ENCODE measurements at regions not wholly inside any gene's neighbourhood (a gene's known extent, or its start where the extent isn't known, plus 50 kb on each side); places are given as distances from the start of the nearest gene placed in this dataset.

- no peak for DNase-seq (ENCODE audit: low read depth)
These were observed 382.3 kb upstream of the ADGRL4 start for GRCh38 chr1:79388694-79389361.

DNA sequence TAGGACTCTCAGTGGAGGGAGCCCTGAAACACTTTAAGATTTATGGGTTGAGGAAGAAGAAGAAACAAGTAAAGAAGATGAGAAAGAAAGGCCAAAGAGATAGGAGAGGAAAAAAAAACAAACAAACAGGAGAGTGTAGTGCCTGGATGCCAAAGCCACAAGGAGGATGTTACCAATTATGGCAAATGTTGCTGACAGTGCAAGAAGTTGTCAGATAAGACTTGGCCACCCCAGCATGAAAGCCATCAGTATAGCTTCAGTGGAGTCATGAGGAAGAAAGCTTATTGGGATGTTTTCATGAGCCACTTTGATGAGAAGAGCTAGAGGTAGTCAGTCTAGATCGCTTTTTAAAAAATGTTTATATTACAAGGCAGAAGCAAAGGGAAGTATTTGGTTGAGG lies 380.2 kb upstream of the ADGRL4 start:
- no peak for DNase-seq (ENCODE audit: low read depth)

DNA sequence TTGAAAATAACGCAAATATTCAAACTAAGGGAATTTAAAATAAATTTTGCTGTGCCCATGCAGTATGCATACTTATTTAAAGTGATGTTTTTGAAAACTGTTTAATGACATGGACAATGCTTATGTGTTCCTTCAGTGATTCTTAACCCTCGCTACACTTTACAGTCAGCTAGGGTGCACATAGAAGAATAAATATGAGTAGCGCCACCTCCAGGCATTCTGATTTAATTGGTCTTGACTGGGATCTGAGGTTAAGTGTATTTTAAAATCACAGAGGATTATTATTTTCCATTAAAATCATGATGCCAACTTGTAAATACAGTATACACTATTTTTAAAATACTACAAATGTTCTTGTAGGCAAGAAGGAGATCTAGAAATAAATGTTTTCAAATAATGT lies 373.5 kb upstream of the ADGRL4 start:
- no peak for DNase-seq (ENCODE audit: low read depth)

- DNase-seq (ENCODE audit: low read depth), result no peak
These were observed 369.6 kb upstream of the ADGRL4 start for GRCh38 chr1:79376106-79376505.

GRCh38 chr1:79375352-79375751 lies 368.8 kb upstream of the ADGRL4 start:
- no peak for DNase-seq (ENCODE audit: low read depth)

DNA sequence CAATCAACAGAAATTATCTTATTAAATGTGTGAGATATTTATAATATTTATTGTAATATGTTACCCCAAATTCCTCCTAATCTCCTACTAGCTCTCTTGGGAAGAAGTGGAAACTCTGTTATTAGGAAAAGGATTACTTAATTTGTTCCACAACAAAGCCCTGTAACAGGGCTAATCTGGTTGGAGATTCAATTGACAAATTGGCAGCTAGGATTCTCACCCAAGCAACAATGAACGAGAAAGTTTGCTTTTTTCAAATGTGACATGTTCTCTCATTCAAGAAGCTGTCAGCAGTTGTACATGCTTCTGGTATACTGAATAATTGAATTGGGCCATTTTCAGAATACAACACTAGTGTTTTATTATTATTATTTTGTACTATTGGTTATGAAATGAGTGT lies 367.9 kb upstream of the ADGRL4 start:
- no peak for DNase-seq (ENCODE audit: low read depth)

GRCh38 chr1:79373481-79374125 lies 367.1 kb upstream of the ADGRL4 start:
- DNase-seq (ENCODE audit: low read depth), result no peak

- DNase-seq (ENCODE audit: low read depth), result no peak
These were observed 365.3 kb upstream of the ADGRL4 start for GRCh38 chr1:79371802-79372201.

- DNase-seq (ENCODE audit: low read depth), result no peak
These were observed 362.6 kb upstream of the ADGRL4 start for GRCh38 chr1:79369091-79369490.

DNA sequence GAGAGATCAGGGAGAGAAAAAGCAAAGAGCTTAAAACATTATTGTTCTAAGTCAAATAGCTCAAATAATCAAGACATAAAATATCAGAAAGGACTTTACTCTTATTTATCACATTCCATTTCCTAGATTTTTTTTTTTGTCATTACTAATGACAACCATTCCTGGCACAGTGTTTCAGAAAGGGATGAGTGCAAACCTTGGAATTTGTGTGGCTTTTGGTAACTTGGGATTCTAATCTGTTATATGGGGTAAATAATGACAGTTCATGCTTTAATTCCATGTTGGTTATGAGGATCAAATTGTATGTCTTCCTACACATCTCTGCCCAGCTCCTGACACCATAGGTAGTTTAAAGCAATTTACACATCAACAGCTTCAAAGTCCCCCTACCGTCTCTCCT lies 358.4 kb upstream of the ADGRL4 start:
- no peak for DNase-seq (ENCODE audit: low read depth)

- no peak for DNase-seq (ENCODE audit: low read depth)
These were observed 356.9 kb upstream of the ADGRL4 start for GRCh38 chr1:79363430-79363829.

- DNase-seq (ENCODE audit: low read depth), result no peak
These were observed 355.9 kb upstream of the ADGRL4 start for GRCh38 chr1:79362470-79362869.

DNA sequence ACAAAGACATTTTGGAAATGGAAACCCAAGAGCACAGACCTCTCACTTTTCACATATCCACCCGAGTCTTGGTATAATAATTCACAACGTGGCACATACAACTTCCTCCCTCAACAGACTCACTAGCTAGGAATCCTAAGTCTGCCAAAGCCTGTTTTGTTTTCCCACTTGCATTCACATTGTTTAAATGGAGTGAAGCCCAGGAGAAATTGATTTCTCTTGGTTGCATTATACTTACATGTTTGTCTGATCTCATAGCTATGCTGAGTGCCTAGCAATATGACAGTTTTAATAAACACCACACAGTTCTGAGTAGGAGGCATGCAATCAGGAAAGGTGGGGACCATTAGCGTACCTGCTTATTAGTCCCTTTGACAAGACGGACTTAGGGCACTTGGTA lies 348.6 kb upstream of the ADGRL4 start:
- DNase-seq (ENCODE audit: low read depth), result no peak

DNA sequence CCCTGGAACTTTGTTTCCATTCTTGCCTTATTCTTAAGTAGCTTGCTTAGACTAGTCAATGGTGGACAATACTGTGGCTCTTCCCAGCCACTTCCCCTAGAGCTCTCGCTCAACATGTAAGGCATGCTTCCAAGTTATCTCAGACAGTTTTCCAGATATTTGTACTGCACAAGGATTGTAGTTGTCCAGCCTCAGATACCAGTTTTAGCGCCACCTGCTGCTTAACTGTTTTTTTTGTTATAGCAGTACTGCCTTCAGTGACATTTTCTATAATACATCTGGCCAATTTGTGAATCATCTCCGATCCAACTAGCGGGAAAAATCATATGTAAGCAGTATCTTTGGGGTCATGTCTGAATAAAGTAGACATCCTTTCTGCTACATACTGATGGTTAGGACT lies 346.7 kb upstream of the ADGRL4 start:
- peak; percentile 52 for DNase-seq (ENCODE audit: low read depth)

GRCh38 chr1:79326875-79327274 lies 320.3 kb upstream of the ADGRL4 start:
- DNase-seq (ENCODE audit: low read depth), result no peak

- no peak for DNase-seq (ENCODE audit: low read depth)
These were observed 319.2 kb upstream of the ADGRL4 start for GRCh38 chr1:79325705-79326104.

GRCh38 chr1:79325126-79325525 lies 318.6 kb upstream of the ADGRL4 start:
- no peak for DNase-seq (ENCODE audit: low read depth)

- peak; percentile 84 for DNase-seq (ENCODE audit: low read depth)
These were observed 316.9 kb upstream of the ADGRL4 start for GRCh38 chr1:79323239-79324025.

DNA sequence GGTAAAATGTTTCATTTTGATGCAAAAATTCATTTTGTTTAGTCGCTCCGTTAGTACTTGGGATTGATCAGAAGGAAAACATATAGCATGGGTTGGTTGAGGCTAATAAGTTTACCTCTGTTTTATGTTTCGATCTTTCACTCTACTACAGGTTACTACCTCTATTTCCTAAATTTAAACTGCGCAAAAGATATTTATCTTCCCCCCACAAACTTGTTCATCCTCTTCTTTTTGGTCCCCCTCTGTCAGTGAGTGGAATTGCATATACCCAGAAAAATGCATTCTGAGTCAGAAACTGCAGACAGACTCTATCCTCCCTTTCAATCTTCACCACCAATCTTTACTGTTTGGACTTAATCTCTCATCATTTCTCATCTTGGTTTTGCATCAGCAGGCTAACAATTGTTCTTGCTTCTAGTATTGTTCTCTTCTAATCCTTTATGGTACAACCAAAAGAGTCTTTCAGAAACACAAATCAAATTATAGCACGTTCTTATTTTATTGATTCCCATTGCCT lies 316.0 kb upstream of the ADGRL4 start:
- no peak for DNase-seq (ENCODE audit: low read depth)

- no peak for DNase-seq (ENCODE audit: low read depth)
These were observed 305.9 kb upstream of the ADGRL4 start for GRCh38 chr1:79312438-79312837.

DNA sequence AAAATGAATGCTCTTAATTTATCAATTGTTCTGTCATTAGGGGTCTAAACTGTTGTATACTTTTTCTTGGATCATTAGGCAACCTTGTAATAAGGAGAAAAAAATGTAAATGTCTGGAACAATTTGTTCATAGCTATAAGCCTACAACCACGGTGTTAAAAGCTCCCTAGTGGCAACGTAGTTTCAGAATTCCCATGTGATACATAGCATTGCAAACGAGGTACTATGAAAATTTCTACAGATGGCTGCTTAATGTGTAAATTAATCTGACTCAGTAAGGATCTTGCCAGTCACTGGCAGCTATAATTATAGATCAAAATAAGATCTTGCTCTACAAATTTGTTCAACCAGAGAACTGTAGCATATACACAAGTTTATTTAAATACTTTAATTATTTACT lies 304.1 kb upstream of the ADGRL4 start:
- no peak for DNase-seq (ENCODE audit: low read depth)

DNA sequence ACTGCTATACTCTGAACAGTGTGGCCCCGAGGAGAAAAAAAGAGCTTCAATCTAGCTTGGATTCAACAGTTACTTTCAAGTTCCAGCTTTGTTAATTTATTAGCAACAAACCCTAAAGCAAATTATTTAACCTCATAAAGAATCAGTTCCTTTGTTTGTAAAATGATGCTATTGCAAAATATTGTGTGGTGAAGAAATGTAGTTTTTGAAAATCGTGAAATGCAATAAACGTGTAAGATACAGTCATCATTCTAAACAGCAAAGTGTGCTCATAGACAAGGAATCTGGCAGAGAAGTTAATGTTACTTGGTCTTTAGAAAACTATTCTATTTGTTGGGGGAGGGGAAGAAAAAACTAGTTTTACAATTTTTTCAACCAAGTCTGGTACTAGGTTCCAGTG lies 297.6 kb upstream of the ADGRL4 start:
- no peak for DNase-seq (ENCODE audit: low read depth)

DNA sequence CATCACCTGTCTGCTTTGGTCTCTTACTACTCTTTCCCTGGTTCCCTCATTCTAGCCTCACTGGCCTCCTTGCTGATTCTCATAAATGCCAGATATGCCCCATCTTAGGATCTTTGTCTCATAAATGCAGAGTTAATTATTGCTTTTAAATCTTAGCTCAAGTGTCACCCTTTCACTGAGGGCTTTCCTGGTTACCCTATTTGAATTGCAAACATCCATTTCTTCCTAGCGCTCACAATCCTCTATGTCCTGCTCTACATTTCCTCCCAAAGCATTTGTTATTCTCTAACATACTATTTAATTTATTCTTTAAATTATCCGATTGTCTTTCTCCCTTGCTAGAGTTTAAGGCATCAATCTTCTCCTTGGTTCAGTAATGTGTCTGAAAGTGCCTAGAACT lies 296.5 kb upstream of the ADGRL4 start:
- DNase-seq (ENCODE audit: low read depth), result no peak
